ENCODE measurements at regions not wholly inside any gene's neighbourhood (a gene's known extent, or its start where the extent isn't known, plus 50 kb on each side); places are given as distances from the start of the nearest gene placed in this dataset.

DNA sequence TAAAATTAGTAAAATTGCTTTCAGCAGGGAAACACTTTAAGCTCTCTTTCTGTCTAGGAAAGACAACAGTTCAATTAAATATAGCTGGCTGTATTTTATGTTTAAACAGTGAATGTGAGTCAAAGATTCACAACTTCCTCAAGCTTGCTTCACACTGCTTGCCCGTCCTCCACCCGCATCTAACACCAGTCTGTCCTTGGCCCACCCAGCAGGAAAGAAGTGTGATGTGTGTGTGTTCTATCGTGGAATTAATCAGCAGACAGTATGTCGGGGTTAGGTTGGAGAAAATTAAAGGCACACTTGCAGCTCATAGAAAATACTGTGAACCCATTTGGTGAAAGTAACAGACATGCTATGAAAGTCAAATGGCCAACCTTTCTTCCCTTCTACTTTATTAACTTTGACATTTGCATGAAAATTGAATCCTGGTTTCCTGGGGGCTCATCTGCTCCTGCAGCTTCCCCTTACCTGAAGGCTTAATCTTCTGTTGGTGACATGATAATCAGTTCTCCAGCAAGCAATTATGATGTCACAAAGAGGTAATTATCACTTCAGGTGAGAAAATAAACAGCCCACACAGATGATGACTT lies 182.0 kb downstream of the UXS1 start:
- Histone ChIP-seq H3K27me3 (ENCODE audit: control insufficient read depth in 2 of 2, insufficient read depth in 2 of 2, low read length in 2 of 2) (no peaks in the 10 kb centered on the region), H3K4me2 (replicated peaks; ENCODE audit: extremely low read depth, low read length, poor library complexity, severe bottlenecking) (no peak overlapping the region), H3K4me1 (ENCODE audit: control insufficient read depth in 1 of 2, insufficient read depth in 2 of 2, low read length in 2 of 2) (no peaks in the 10 kb centered on the region), H3K9ac (ENCODE audit: insufficient read depth, low read length, poor library complexity, severe bottlenecking) (no peak overlapping the region), H3K36me3 (replicated peaks in 1 of 2; ENCODE audit: control insufficient read depth in 1 of 2, insufficient read depth in 2 of 2, low read length in 2 of 2) (no peaks in the 10 kb centered on the region), H4K20me1 (ENCODE audit: insufficient read depth, low read length) (no peaks in the 10 kb centered on the region), H3K9me3 (replicated peaks in 1 of 2; ENCODE audit: control insufficient read depth in 1 of 2, insufficient read depth in 1 of 2, low read length in 2 of 2) (peaks cover 23 to 26% of the 10 kb centered on the region in 2 donors), H3K4me3 (replicated peaks in 1 of 3; ENCODE audit: low read depth in 2 of 3, low read length in 3 of 3) (no peak overlapping the region), H2AFZ (ENCODE audit: insufficient read depth, low read depth, low read length, poor library complexity, severe bottlenecking) (no peak overlapping the region), H3K27ac (ENCODE audit: low read depth in 1 of 2, low read length in 2 of 2) (no peak overlapping the region), H3K79me2 (ENCODE audit: insufficient read depth, low read length) (no peaks in the 10 kb centered on the region)
- DNase-seq = no peak
- Mint-ChIP-seq H3K27me3 (ENCODE audit: low read depth in 3 of 3) (no peaks in the 10 kb centered on the region), H3K4me3 (no peak overlapping the region), H3K36me3 (no peaks in the 10 kb centered on the region), H3K9me3 (peaks cover 14 to 29% (median 25%) of the 10 kb centered on the region in 7 donors), H3K27ac (no peak overlapping the region), H3K4me1 (no peaks in the 10 kb centered on the region)
- no CpG with 5 or more reads among the region's 4 CpGs for whole genome bisulfite sequencing (ENCODE audit: insufficient coverage)
- TF ChIP-seq, protein P1, sequence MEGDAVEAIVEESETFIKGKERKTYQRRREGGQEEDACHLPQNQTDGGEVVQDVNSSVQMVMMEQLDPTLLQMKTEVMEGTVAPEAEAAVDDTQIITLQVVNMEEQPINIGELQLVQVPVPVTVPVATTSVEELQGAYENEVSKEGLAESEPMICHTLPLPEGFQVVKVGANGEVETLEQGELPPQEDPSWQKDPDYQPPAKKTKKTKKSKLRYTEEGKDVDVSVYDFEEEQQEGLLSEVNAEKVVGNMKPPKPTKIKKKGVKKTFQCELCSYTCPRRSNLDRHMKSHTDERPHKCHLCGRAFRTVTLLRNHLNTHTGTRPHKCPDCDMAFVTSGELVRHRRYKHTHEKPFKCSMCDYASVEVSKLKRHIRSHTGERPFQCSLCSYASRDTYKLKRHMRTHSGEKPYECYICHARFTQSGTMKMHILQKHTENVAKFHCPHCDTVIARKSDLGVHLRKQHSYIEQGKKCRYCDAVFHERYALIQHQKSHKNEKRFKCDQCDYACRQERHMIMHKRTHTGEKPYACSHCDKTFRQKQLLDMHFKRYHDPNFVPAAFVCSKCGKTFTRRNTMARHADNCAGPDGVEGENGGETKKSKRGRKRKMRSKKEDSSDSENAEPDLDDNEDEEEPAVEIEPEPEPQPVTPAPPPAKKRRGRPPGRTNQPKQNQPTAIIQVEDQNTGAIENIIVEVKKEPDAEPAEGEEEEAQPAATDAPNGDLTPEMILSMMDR (IDR thresholded peaks at IDR 0.05) = no peak
- intact Hi-C loops (cut with micrococcal nuclease) = no loop called here

DNA sequence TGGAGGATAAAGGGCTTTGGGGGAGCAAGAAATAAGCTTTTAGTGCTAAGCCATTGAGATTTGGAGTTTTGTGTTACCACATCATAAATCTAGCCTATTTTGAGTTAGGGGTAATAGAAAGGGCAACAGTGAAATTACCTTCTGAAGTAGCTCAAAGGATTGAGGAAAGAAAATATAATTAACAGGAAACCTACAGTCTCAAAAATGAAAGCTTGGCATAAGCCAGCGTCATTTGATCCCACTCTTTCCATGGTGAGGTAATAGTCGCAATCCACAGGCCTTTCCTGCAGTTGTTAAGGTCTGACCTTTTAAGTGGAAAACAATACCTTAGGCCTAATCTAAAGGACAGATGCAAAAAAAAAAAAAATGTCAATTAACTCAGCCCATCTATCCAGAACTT lies 182.7 kb downstream of the UXS1 start:
- peaks cover 21 to 36% (median 32%) of the 10 kb centered on the region in 7 donors for H3K9me3 Mint-ChIP-seq
- peaks cover 27 to 30% of the 10 kb centered on the region in 2 donors for H3K9me3 ChIP-seq (replicated peaks in 1 of 2; ENCODE audit: control insufficient read depth in 1 of 2, insufficient read depth in 1 of 2, low read length in 2 of 2)
- no peaks in the 10 kb centered on the region for H3K36me3 Mint-ChIP-seq
- H3K36me3 ChIP-seq (replicated peaks in 1 of 2; ENCODE audit: control insufficient read depth in 1 of 2, insufficient read depth in 2 of 2, low read length in 2 of 2) = no peaks in the 10 kb centered on the region
- H3K27me3 Mint-ChIP-seq (ENCODE audit: low read depth in 3 of 3) = no peaks in the 10 kb centered on the region
- intact Hi-C loops (cut with micrococcal nuclease) = no loop called here
- no peak overlapping the region for H3K4me3 Mint-ChIP-seq
- no peak overlapping the region for H2AFZ ChIP-seq (ENCODE audit: insufficient read depth, low read depth, low read length, poor library complexity, severe bottlenecking)
- 80% methylated on average over 1 of the region's 2 CpGs for WGBS (ENCODE audit: insufficient coverage)
- H3K4me3 ChIP-seq (replicated peaks in 1 of 3; ENCODE audit: low read depth in 2 of 3, low read length in 3 of 3) = no peak overlapping the region
- H4K20me1 ChIP-seq (ENCODE audit: insufficient read depth, low read length) = no peaks in the 10 kb centered on the region
- no peaks in the 10 kb centered on the region for H3K79me2 ChIP-seq (ENCODE audit: insufficient read depth, low read length)
- no peak overlapping the region for H3K9ac ChIP-seq (ENCODE audit: insufficient read depth, low read length, poor library complexity, severe bottlenecking)
- H3K27ac ChIP-seq (ENCODE audit: low read depth in 1 of 2, low read length in 2 of 2) = no peak overlapping the region
- H3K4me2 ChIP-seq (replicated peaks; ENCODE audit: extremely low read depth, low read length, poor library complexity, severe bottlenecking) = no peak overlapping the region
- no peaks in the 10 kb centered on the region for H3K4me1 ChIP-seq (ENCODE audit: control insufficient read depth in 1 of 2, insufficient read depth in 2 of 2, low read length in 2 of 2)
- TF ChIP-seq, protein P1 (IDR thresholded peaks at IDR 0.05) = no peak
- no peak overlapping the region for H3K27ac Mint-ChIP-seq
- no peak for DNase-seq
- H3K4me1 Mint-ChIP-seq = no peaks in the 10 kb centered on the region
- no peaks in the 10 kb centered on the region for H3K27me3 ChIP-seq (ENCODE audit: control insufficient read depth in 2 of 2, insufficient read depth in 2 of 2, low read length in 2 of 2)
